Keratinocyte (primary cell): ENCODE measurements at regions not wholly inside any gene's neighbourhood (a gene's known extent, or its start where the extent isn't known, plus 50 kb on each side); places are given as distances from the start of the nearest gene placed in this dataset.

Source experiments
- DNase-seq: peaks from one replicate; pipeline ENCODE4 v3.0.0-alpha.2; 2011; ENCODE audit warnings: low read depth, missing footprints, low spot score
- FAIRE-seq: peaks from 2 replicates; lab custom pipeline; 2011; peaks lifted over from hg19 to GRCh38; lab: Jason Lieb, UNC
- H2AFZ ChIP-seq: 2 replicates; pipeline ENCODE4 v1.6.0; 2012; ENCODE audit warnings: low read length, control low read depth, inconsistent platforms; ENCODE audit not compliant: control insufficient read depth
- H3K27ac ChIP-seq: 2 replicates; pipeline ENCODE4 v1.5.1; 2011; ENCODE audit warnings: low read length; ENCODE audit not compliant: control insufficient read depth, insufficient read depth
- H3K27me3 ChIP-seq: 3 replicates; pipeline ENCODE4 v1.6.0; 2011; ENCODE audit warnings: low read length; ENCODE audit not compliant: control insufficient read depth, insufficient read depth; ENCODE audit errors: extremely low read depth
- H3K36me3 ChIP-seq, 2 experiments: 2 replicates in 1 of 2; 3 replicates in 1 of 2; pipeline ENCODE4 v1.5.1; 2011; ENCODE audit warnings: low read length in 2 of 2, mild to moderate bottlenecking in 1 of 2; ENCODE audit not compliant: control insufficient read depth in 2 of 2, insufficient read depth in 2 of 2; ENCODE audit errors: extremely low read depth in 1 of 2
- H3K4me1 ChIP-seq: 3 replicates; pipeline ENCODE4 v1.5.1; 2011; ENCODE audit warnings: low read length; ENCODE audit not compliant: control insufficient read depth, insufficient read depth; ENCODE audit errors: extremely low read depth
- H3K4me2 ChIP-seq: 3 replicates; pipeline ENCODE4 v1.6.0; 2011; ENCODE audit warnings: low read depth, low read length; ENCODE audit not compliant: control insufficient read depth, insufficient read depth; ENCODE audit errors: extremely low read depth
- H3K4me3 ChIP-seq, 3 experiments: fragments of 200-600 bp in 1 of 3; sonication (generic) in 1 of 3; 2 replicates in 2 of 3; 3 replicates in 1 of 3; pipeline ENCODE4 v1.5.1; 2011 to 2016; ENCODE audit warnings: low read length in 3 of 3, mild to moderate bottlenecking in 3 of 3, control low read depth in 2 of 3, inconsistent platforms in 1 of 3, low read depth in 1 of 3, mixed read lengths in 1 of 3, mixed run types in 1 of 3, moderate library complexity in 1 of 3; ENCODE audit not compliant: control insufficient read depth in 2 of 3, insufficient read depth in 2 of 3; ENCODE audit errors: extremely low read depth in 1 of 3
- H3K79me2 ChIP-seq: 2 replicates; pipeline ENCODE4 v1.6.0; 2012; ENCODE audit warnings: low read length; ENCODE audit not compliant: control insufficient read depth, insufficient read depth
- H3K9ac ChIP-seq: 3 replicates; pipeline ENCODE4 v1.6.0; 2011; ENCODE audit warnings: low read length; ENCODE audit not compliant: control insufficient read depth, insufficient read depth; ENCODE audit errors: extremely low read depth
- H3K9me1 ChIP-seq: 3 replicates; pipeline ENCODE4 v1.6.0; 2011; ENCODE audit warnings: low read length; ENCODE audit not compliant: control insufficient read depth, insufficient read depth; ENCODE audit errors: extremely low read depth
- H3K9me3 ChIP-seq: 2 replicates; pipeline ENCODE4 v1.5.1; 2012; ENCODE audit warnings: low read depth, low read length; ENCODE audit not compliant: control insufficient read depth
- H4K20me1 ChIP-seq: 3 replicates; pipeline ENCODE4 v1.6.0; 2011; ENCODE audit warnings: low read length; ENCODE audit not compliant: control insufficient read depth, insufficient read depth; ENCODE audit errors: extremely low read depth
- EZH2 ChIP-seq: IDR thresholded peaks from one replicate; pipeline ENCODE4 v1.6.1; 2012; ENCODE audit warnings: inconsistent platforms, mild to moderate bottlenecking, low read length, moderate library complexity
- dilution Hi-C: fragments of 300-500 bp; cut with MboI; formaldehyde crosslinking; loops from one replicate; pipeline ENCODE4 v1.7.0; 2020; ENCODE audit warnings: low sequenced_read_pairs; ENCODE audit not compliant: extremely low pct_ligation_motif_present
- TF ChIP-seq, protein P1 (sequence below), 3 experiments: IDR thresholded peaks in 1 of 3; conservative IDR thresholded peaks in 1 of 3; optimal IDR thresholded peaks in 1 of 3; 2 replicates in 2 of 3; 3 replicates in 1 of 3; pipeline versions ENCODE3 to v1.5.1; 2011; ENCODE audit warnings: low read length in 3 of 3, mild to moderate bottlenecking in 3 of 3, moderate library complexity in 2 of 3, control low read depth in 1 of 3, inconsistent platforms in 1 of 3; ENCODE audit not compliant: insufficient read depth in 2 of 3; ENCODE audit errors: extremely low read depth in 1 of 3

DNA sequence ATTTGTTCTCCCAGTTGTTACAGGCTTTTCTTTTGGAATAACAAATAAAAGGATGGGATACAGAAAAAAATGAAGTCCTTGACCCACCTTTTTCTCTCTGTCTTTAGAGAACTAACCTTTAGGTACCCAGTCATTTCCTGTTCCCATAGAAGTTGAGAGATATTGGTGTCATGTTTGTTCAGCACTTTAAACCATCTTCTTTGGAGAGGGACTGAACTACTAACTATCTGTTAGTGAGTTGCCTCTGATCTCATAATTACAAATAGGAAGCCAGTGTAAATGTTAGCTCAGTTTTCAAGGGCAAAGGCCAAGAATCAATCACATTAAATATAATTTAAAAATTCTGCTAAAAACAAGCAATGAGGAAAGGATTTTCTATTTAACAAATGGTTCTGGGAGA, 72.9 kb upstream of the DCBLD2 start:
- no peaks in the 10 kb centered on the region for H3K9me1 ChIP-seq
- FAIRE-seq, result no peak
- no peaks in the 10 kb centered on the region for H3K27me3 ChIP-seq
- no peaks in the 10 kb centered on the region for H3K36me3 ChIP-seq
- DNase-seq, result no peak
- peaks cover 2% of the 10 kb centered on the region for H3K9me3 ChIP-seq
- H3K79me2 ChIP-seq, result peaks cover 3% of the 10 kb centered on the region
- H3K4me3 ChIP-seq, result no peak overlapping the region
- H3K4me1 ChIP-seq, result peaks cover 30% of the 10 kb centered on the region
- no peak overlapping the region for H3K27ac ChIP-seq
- peak overlapping the region; percentile 11 for H2AFZ ChIP-seq
- H3K9ac ChIP-seq, result no peak overlapping the region
- dilution Hi-C loops, result no loop called here
- H4K20me1 ChIP-seq, result no peaks in the 10 kb centered on the region
- no peak overlapping the region for H3K4me2 ChIP-seq
- TF ChIP-seq, protein P1, sequence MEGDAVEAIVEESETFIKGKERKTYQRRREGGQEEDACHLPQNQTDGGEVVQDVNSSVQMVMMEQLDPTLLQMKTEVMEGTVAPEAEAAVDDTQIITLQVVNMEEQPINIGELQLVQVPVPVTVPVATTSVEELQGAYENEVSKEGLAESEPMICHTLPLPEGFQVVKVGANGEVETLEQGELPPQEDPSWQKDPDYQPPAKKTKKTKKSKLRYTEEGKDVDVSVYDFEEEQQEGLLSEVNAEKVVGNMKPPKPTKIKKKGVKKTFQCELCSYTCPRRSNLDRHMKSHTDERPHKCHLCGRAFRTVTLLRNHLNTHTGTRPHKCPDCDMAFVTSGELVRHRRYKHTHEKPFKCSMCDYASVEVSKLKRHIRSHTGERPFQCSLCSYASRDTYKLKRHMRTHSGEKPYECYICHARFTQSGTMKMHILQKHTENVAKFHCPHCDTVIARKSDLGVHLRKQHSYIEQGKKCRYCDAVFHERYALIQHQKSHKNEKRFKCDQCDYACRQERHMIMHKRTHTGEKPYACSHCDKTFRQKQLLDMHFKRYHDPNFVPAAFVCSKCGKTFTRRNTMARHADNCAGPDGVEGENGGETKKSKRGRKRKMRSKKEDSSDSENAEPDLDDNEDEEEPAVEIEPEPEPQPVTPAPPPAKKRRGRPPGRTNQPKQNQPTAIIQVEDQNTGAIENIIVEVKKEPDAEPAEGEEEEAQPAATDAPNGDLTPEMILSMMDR (optimal IDR thresholded peaks at IDR 0.05 in 1 of 3, IDR thresholded peaks at IDR 0.05 in 1 of 3, conservative IDR thresholded peaks at IDR 0.05 in 1 of 3; ENCODE audit: extremely low read depth in 1 of 3, insufficient read depth in 2 of 3, low read length in 3 of 3), result no peak
- no peak for TF ChIP-seq EZH2

DNA sequence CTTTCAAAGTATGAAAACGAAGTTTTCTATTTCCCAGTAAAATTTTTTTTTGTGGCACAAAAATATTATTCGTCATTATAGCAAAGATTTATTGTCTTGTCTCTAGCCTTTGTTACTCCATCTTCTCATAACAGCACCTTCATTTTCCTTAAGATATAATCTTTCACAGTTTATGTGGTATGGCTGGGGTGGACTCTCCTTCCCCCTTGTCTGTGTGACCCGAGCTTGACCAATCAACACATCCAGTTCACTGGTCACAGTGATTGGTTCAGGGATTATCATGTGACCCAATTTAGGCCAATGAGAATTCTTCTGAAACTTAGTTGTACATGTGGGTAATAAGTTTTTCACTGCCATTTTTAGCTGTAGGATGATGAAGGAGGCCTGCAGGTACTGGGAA, 71.2 kb upstream of the DCBLD2 start:
- Histone ChIP-seq H3K4me1 (peaks cover 39% of the 10 kb centered on the region), H3K9me1 (no peaks in the 10 kb centered on the region), H3K27me3 (no peaks in the 10 kb centered on the region), H3K4me2 (peak overlapping the region; percentile 28), H3K36me3 (no peaks in the 10 kb centered on the region), H3K9ac (peak overlapping the region; percentile 5), H3K27ac (peak overlapping the region; percentile 98), H3K9me3 (peaks cover 2% of the 10 kb centered on the region), H4K20me1 (no peaks in the 10 kb centered on the region), H3K79me2 (peaks cover 12% of the 10 kb centered on the region), H2AFZ (no peak overlapping the region), H3K4me3 (no peak overlapping the region)
- dilution Hi-C loops, result no loop called here
- TF ChIP-seq, protein P1 (optimal IDR thresholded peaks at IDR 0.05 in 1 of 3, IDR thresholded peaks at IDR 0.05 in 1 of 3, conservative IDR thresholded peaks at IDR 0.05 in 1 of 3; ENCODE audit: extremely low read depth in 1 of 3, insufficient read depth in 2 of 3, low read length in 3 of 3), result no peak
- no peak for TF ChIP-seq EZH2
- FAIRE-seq (peak; percentile 34), DNase-seq (no peak)
